Activated CD8-positive, alpha-beta memory T cell treated with anti-CD3 and anti-CD28 coated beads for 48 hours (primary cell): ENCODE measurements at regions not wholly inside any gene's neighbourhood (a gene's known extent, or its start where the extent isn't known, plus 50 kb on each side); places are given as distances from the start of the nearest gene placed in this dataset.

ENCODE experiments used
- DNase-seq, 3 experiments: peaks; one replicate each; pipeline ENCODE4 v3.0.0-alpha.2; 2020; ENCODE audit warnings: low read depth in 2 of 3, low spot score in 2 of 3

- DNase-seq: no peak
These were observed 568.5 kb downstream of the IRX1 start for GRCh38 chr5:4164167-4164566.

GRCh38 chr5:4180703-4181102, 585.1 kb downstream of the IRX1 start:
- no peak for DNase-seq

GRCh38 chr5:4182144-4182543, 586.5 kb downstream of the IRX1 start:
- no peak for DNase-seq

- DNase-seq: no peak
These were observed 589.5 kb downstream of the IRX1 start for GRCh38 chr5:4185127-4185526.

- no peak for DNase-seq
These were observed 593.1 kb downstream of the IRX1 start for GRCh38 chr5:4188704-4189103.

GRCh38 chr5:4189317-4189716, 593.7 kb downstream of the IRX1 start:
- DNase-seq: no peak

- DNase-seq: no peak
These were observed 595.4 kb downstream of the IRX1 start for GRCh38 chr5:4191041-4191440.

- DNase-seq: no peak
These were observed 596.1 kb downstream of the IRX1 start for GRCh38 chr5:4191703-4192102.

GRCh38 chr5:4192111-4192510, 596.5 kb downstream of the IRX1 start:
- no peak for DNase-seq

- no peak for DNase-seq
These were observed 601.1 kb downstream of the IRX1 start for GRCh38 chr5:4196744-4197143.

- no peak for DNase-seq
These were observed 601.5 kb downstream of the IRX1 start for GRCh38 chr5:4197151-4197550.

GRCh38 chr5:4198461-4198860, 602.8 kb downstream of the IRX1 start:
- no peak for DNase-seq

- no peak for DNase-seq
These were observed 603.6 kb downstream of the IRX1 start for GRCh38 chr5:4199049-4199841.

GRCh38 chr5:4203146-4203545, 607.5 kb downstream of the IRX1 start:
- DNase-seq: no peak

- DNase-seq: no peak
These were observed 608.9 kb downstream of the IRX1 start for GRCh38 chr5:4204276-4205141.

GRCh38 chr5:4205398-4205797, 609.8 kb downstream of the IRX1 start:
- no peak for DNase-seq

GRCh38 chr5:4206127-4206526, 610.5 kb downstream of the IRX1 start:
- DNase-seq: no peak

- DNase-seq: no peak
These were observed 611.9 kb downstream of the IRX1 start for GRCh38 chr5:4207486-4207885.

- DNase-seq: no peak
These were observed 612.9 kb downstream of the IRX1 start for GRCh38 chr5:4208537-4208936.

- no peak for DNase-seq
These were observed 613.4 kb downstream of the IRX1 start for GRCh38 chr5:4208996-4209395.

- no peak for DNase-seq
These were observed 616.6 kb downstream of the IRX1 start for GRCh38 chr5:4212071-4212739.
